Erythroblast (primary cell): ENCODE measurements at regions not wholly inside any gene's neighbourhood (a gene's known extent, or its start where the extent isn't known, plus 50 kb on each side); places are given as distances from the start of the nearest gene placed in this dataset.

ENCODE experiments used
- GATA1 ChIP-seq: IDR thresholded peaks from 2 replicates; pipeline ENCODE4 v1.6.1; 2011; ENCODE audit warnings: low read depth, mild to moderate bottlenecking, control low read depth, low read length, moderate library complexity
- POLR2A ChIP-seq: IDR thresholded peaks from 2 replicates; pipeline ENCODE4 v1.6.1; 2011; ENCODE audit warnings: mild to moderate bottlenecking, low read length

DNA sequence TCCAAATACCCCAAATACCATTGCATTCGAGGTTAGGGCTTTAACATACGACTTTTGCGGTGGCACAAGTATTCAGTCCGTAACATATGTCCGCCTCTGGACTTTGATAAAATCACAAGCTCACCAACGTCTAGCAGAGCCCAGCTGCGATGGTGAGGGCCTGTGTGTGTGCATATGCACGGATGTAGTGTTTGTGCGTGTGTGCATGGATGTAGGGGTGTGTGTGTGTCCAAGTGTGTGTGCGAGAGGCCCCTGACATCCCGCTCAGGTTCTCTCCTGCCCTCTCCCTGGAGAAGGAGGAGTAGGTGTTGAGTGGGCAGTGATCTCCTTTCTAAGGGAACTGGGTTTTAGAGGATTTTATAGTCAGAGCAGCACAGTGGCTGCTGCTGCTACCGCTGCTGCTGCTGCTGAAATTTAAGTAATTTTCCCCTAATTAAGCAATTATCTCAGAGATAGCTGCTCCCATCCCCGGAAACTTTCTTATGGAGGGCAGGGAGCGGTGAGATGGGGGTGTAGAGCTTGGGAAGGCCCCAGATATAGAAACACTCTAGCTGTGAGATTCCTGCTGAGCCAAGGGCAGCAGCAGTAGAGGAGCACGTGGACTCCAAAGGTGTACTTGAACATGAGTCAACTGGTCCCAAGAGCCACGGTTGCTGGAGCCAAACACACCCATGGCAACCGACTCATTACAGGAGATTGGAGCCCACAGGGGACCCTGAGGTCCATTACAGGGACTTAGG, 121.7 kb upstream of the SDK2 start:
- TF ChIP-seq POLR2A (no peak), GATA1 (no peak)
